Activated CD4-positive, alpha-beta T cell treated with anti-CD3 and anti-CD28 coated beads for 1 hour (primary cell): ENCODE measurements at regions not wholly inside any gene's neighbourhood (a gene's known extent, or its start where the extent isn't known, plus 50 kb on each side); places are given as distances from the start of the nearest gene placed in this dataset.

Experiments used
- DNase-seq: peaks from one replicate; pipeline ENCODE4 v3.0.0-alpha.2; 2020

GRCh38 chr15:79230766-79231165, 51.8 kb upstream of the ANKRD34C start:
- no peak for DNase-seq

GRCh38 chr15:79222808-79223207, 59.7 kb upstream of the ANKRD34C start:
- DNase-seq = no peak

GRCh38 chr15:79221696-79222095, 60.8 kb upstream of the ANKRD34C start:
- DNase-seq = no peak

- no peak for DNase-seq
Observed at GRCh38 chr15:79219393-79220056, 63.0 kb upstream of the ANKRD34C start.

- DNase-seq = no peak
Observed at GRCh38 chr15:79218588-79219200, 63.8 kb upstream of the ANKRD34C start.

GRCh38 chr15:79213650-79214049, 68.9 kb upstream of the ANKRD34C start:
- no peak for DNase-seq

- DNase-seq = no peak
Observed at GRCh38 chr15:79212589-79213157, 69.8 kb upstream of the ANKRD34C start.

- DNase-seq = no peak
Observed at GRCh38 chr15:79211481-79211880, 71.0 kb upstream of the ANKRD34C start.

- DNase-seq = no peak
Observed at GRCh38 chr15:79209690-79210089, 72.8 kb upstream of the ANKRD34C start.

GRCh38 chr15:79209116-79209515, 73.4 kb upstream of the ANKRD34C start:
- no peak for DNase-seq

- no peak for DNase-seq
Observed at GRCh38 chr15:79208179-79208578, 74.3 kb upstream of the ANKRD34C start.

- no peak for DNase-seq
Observed at GRCh38 chr15:79206940-79207339, 75.6 kb upstream of the ANKRD34C start.

GRCh38 chr15:79204886-79205675, 77.4 kb upstream of the ANKRD34C start:
- DNase-seq = no peak

- no peak for DNase-seq
Observed at GRCh38 chr15:79198461-79198860, 84.1 kb upstream of the ANKRD34C start.

- no peak for DNase-seq
Observed at GRCh38 chr15:79197285-79197684, 85.2 kb upstream of the ANKRD34C start.

GRCh38 chr15:79195802-79196201, 86.7 kb upstream of the ANKRD34C start:
- no peak for DNase-seq

- DNase-seq = no peak
Observed at GRCh38 chr15:79195239-79195638, 87.3 kb upstream of the ANKRD34C start.

- no peak for DNase-seq
Observed at GRCh38 chr15:79194386-79194785, 88.1 kb upstream of the ANKRD34C start.

- DNase-seq = no peak
Observed at GRCh38 chr15:79193549-79193948, 89.0 kb upstream of the ANKRD34C start.

GRCh38 chr15:79193103-79193502, 89.4 kb upstream of the ANKRD34C start:
- no peak for DNase-seq

- no peak for DNase-seq
Observed at GRCh38 chr15:79192462-79193036, 90.0 kb upstream of the ANKRD34C start.

GRCh38 chr15:79190093-79190492, 92.4 kb upstream of the ANKRD34C start:
- no peak for DNase-seq

GRCh38 chr15:79186616-79187015, 95.9 kb upstream of the ANKRD34C start:
- DNase-seq = no peak
